Smooth muscle cell (in vitro differentiated cells): ENCODE measurements at regions not wholly inside any gene's neighbourhood (a gene's known extent, or its start where the extent isn't known, plus 50 kb on each side); places are given as distances from the start of the nearest gene placed in this dataset.
A peak's percentile ranks its signal among the peaks of the same experiment; 100 is the strongest.

Experiments
- DNase-seq: peaks from one replicate; lab custom pipeline; 2025; ENCODE audit not compliant: unreplicated experiment; lab: John Stamatoyannopoulos, UW
- H2AFZ ChIP-seq: fragments of 200-600 bp; sonication (generic); 2 replicates; pipeline ENCODE4 v1.6.0; 2016; ENCODE audit warnings: antibody characterized with exemption, low read depth, mild to moderate bottlenecking
- H3F3A ChIP-seq: fragments of 200-600 bp; sonication (generic); 2 replicates; pipeline ENCODE4 v1.6.0; 2017; ENCODE audit warnings: antibody characterized with exemption, low read depth
- H3K27ac ChIP-seq: fragments of 200-600 bp; sonication (generic); 2 replicates; pipeline ENCODE4 v1.5.1; 2016; ENCODE audit warnings: low read depth, mild to moderate bottlenecking
- H3K27me3 ChIP-seq: fragments of 200-600 bp; sonication (generic); 2 replicates; pipeline ENCODE4 v1.6.1; 2016; ENCODE audit warnings: low read depth, mild to moderate bottlenecking
- H3K36me3 ChIP-seq: fragments of 200-600 bp; sonication (generic); 2 replicates; pipeline ENCODE4 v1.5.1; 2016; ENCODE audit warnings: low read depth
- H3K4me1 ChIP-seq: fragments of 200-600 bp; sonication (generic); 2 replicates; pipeline ENCODE4 v1.5.1; 2016; ENCODE audit warnings: low read depth
- H3K4me2 ChIP-seq: fragments of 200-600 bp; sonication (generic); 2 replicates; pipeline ENCODE4 v1.6.0; 2016; ENCODE audit warnings: mild to moderate bottlenecking
- H3K4me3 ChIP-seq: fragments of 200-600 bp; sonication (generic); 2 replicates; pipeline ENCODE4 v1.5.1; 2016; ENCODE audit warnings: mild to moderate bottlenecking
- H3K79me2 ChIP-seq: fragments of 200-600 bp; sonication (generic); 2 replicates; pipeline ENCODE4 v1.6.0; 2016; ENCODE audit warnings: low read depth, mild to moderate bottlenecking
- H3K9ac ChIP-seq: fragments of 200-600 bp; sonication (generic); 2 replicates; pipeline ENCODE4 v1.6.0; 2016; ENCODE audit warnings: low read depth
- H3K9me3 ChIP-seq: fragments of 200-600 bp; sonication (generic); replicated peaks from 2 replicates; pipeline ENCODE4 v1.5.1; 2016; ENCODE audit warnings: low read depth
- H4K20me1 ChIP-seq: fragments of 200-600 bp; sonication (generic); 2 replicates; pipeline ENCODE4 v1.6.0; 2016; ENCODE audit warnings: low read depth
- WGBS: methylation state at CpG from one replicate; pipeline ENCODE4 v1.1.7; 2016; ENCODE audit warnings: low lambda C conversion rate; 5-methylcytosine and 5-hydroxymethylcytosine counted together
- TF ChIP-seq, protein P1 (sequence below): fragments of 200-600 bp; sonication (generic); IDR thresholded peaks from 2 replicates; pipeline ENCODE4 v1.5.1; 2017; ENCODE audit warnings: borderline replicate concordance, mild to moderate bottlenecking, antibody characterized with exemption; ENCODE audit not compliant: insufficient read depth, poor library complexity, severe bottlenecking

DNA sequence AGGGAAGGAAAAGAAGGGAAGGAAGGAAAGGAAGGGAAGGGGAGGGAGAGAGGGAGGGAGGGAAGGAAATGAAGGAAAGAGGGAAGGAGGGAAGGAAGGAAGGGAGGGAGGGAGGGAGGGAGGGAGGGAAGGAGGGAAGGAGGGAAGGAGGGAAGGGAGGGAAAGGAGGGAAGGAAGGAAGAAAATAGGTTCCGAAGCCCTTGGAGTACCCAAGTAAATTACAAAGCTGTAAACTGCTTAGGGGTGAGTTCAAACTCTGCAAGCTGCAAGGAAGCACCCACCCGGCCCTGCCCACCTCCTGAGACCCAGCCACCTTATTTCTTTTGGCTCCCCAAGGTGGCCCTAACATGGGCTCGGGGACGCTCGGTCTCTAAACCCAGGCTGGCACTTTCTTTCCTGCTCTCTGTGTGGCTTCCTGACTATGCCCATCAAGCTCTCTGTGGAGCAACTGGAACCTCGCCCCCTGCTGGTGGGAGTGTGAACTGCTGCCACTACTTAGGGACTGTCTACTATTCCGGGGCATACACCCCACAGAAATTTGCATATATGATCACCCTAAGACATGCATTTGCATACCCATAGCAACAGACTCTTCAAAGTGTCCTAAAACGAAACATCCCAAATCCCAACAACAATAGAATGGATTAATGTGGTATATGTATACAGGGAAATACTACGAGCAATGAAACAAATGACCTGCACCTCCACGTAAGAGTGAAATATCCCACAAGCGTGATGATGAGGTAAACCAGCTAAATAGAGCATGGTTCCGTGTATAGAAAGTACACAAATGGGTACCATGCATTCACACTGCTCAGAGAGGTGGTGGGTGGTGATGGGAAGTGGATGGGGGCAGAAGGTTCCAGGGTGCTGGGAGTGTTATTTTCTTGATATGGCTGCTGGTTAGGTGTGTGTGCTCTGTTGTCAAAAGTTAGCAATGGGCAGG is 151.7 kb upstream of the TBL1X start:
- TF ChIP-seq, protein P1, sequence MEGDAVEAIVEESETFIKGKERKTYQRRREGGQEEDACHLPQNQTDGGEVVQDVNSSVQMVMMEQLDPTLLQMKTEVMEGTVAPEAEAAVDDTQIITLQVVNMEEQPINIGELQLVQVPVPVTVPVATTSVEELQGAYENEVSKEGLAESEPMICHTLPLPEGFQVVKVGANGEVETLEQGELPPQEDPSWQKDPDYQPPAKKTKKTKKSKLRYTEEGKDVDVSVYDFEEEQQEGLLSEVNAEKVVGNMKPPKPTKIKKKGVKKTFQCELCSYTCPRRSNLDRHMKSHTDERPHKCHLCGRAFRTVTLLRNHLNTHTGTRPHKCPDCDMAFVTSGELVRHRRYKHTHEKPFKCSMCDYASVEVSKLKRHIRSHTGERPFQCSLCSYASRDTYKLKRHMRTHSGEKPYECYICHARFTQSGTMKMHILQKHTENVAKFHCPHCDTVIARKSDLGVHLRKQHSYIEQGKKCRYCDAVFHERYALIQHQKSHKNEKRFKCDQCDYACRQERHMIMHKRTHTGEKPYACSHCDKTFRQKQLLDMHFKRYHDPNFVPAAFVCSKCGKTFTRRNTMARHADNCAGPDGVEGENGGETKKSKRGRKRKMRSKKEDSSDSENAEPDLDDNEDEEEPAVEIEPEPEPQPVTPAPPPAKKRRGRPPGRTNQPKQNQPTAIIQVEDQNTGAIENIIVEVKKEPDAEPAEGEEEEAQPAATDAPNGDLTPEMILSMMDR: peak; percentile 55
- Histone ChIP-seq H3K4me2 (no peak overlapping the region), H4K20me1 (no peaks in the 10 kb centered on the region), H3K4me3 (no peak overlapping the region), H3F3A (no peaks in the 10 kb centered on the region), H3K27ac (no peak overlapping the region), H3K9me3 (no peaks in the 10 kb centered on the region), H3K9ac (no peak overlapping the region), H3K79me2 (no peaks in the 10 kb centered on the region), H3K27me3 (no peaks in the 10 kb centered on the region), H3K36me3 (no peaks in the 10 kb centered on the region), H2AFZ (no peak overlapping the region), H3K4me1 (no peaks in the 10 kb centered on the region)
- WGBS: 72% methylated on average over 11 of the region's 12 CpGs
- no peak for DNase-seq

DNA sequence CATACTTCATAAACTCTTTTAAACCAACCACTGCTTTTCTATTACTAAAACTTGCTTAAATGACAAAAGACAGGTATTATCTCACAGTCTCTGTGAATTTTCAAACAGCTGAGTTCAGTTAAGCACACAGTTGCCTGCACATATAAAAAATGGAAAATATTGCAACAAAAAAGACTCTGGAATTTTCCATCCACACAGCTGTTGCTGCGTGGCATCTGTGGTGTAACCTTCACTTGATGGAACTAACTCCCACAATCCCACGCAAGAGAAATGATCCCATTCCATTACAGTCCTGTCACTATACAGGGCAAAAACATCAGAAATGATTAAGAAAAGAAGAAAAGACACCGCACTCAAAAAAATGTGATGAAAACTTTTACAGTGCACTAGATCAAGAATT is 149.8 kb upstream of the TBL1X start:
- no peaks in the 10 kb centered on the region for H3F3A ChIP-seq
- DNase-seq: no peak
- no peaks in the 10 kb centered on the region for H4K20me1 ChIP-seq
- no peaks in the 10 kb centered on the region for H3K36me3 ChIP-seq
- H3K4me1 ChIP-seq: no peaks in the 10 kb centered on the region
- WGBS: 79% methylated on average over 3 of the region's 3 CpGs
- no peak overlapping the region for H2AFZ ChIP-seq
- H3K27me3 ChIP-seq: no peaks in the 10 kb centered on the region
- TF ChIP-seq, protein P1: no peak
- H3K9ac ChIP-seq: no peak overlapping the region
- H3K27ac ChIP-seq: no peak overlapping the region
- no peak overlapping the region for H3K4me3 ChIP-seq
- H3K4me2 ChIP-seq: no peak overlapping the region
- no peaks in the 10 kb centered on the region for H3K79me2 ChIP-seq
- no peaks in the 10 kb centered on the region for H3K9me3 ChIP-seq

DNA sequence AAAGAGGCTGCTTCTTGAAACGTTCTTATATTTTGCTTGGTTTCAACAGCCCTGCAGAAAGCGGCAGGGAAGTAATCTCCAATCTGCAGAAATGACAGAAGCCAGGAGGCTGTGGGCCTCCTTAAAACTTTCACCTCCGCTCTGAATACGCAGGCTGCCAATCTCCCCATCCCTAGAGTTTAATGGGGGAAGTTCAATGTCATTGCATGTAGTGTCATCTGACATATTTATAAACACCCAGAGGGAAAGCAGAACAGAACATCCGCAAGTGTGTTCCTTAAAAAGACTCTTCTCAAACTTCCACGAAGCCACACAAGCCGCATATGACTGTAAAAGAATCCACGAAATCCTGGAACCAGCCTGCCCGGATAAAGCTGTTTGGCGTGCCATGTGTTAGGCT is 148.8 kb upstream of the TBL1X start:
- no peaks in the 10 kb centered on the region for H3K27me3 ChIP-seq
- WGBS: 55% methylated on average over 10 of the region's 10 CpGs
- TF ChIP-seq, protein P1: no peak
- no peak for DNase-seq
- H2AFZ ChIP-seq: no peak overlapping the region
- H3K27ac ChIP-seq: no peak overlapping the region
- H3K4me3 ChIP-seq: no peak overlapping the region
- H3K79me2 ChIP-seq: no peaks in the 10 kb centered on the region
- no peaks in the 10 kb centered on the region for H3F3A ChIP-seq
- no peaks in the 10 kb centered on the region for H3K9me3 ChIP-seq
- H3K9ac ChIP-seq: no peak overlapping the region
- H3K4me2 ChIP-seq: no peak overlapping the region
- no peaks in the 10 kb centered on the region for H3K36me3 ChIP-seq
- no peaks in the 10 kb centered on the region for H3K4me1 ChIP-seq
- H4K20me1 ChIP-seq: no peaks in the 10 kb centered on the region

DNA sequence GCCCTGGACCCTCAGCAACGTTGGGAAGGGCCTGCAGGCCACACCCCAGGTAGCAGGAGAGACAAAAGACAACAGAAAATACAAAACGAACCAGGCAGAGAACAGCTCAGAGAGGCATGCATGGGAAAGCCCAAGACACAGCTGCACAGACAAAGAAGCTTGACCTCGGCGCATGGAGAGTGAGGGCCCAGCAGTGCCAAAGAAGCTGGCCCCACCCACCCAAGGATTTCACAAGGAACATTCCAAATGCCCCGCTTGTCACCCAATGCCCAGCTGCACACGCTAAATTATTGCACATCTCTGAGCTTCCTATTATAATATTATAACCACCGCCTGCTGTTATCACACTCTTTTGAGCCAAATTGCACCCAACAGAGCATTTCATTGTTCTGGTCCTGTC is 147.7 kb upstream of the TBL1X start:
- 74% methylated on average over 7 of the region's 7 CpGs for WGBS
- Histone ChIP-seq H3K4me1 (no peaks in the 10 kb centered on the region), H4K20me1 (no peaks in the 10 kb centered on the region), H3F3A (no peaks in the 10 kb centered on the region), H3K9me3 (no peaks in the 10 kb centered on the region), H3K79me2 (no peaks in the 10 kb centered on the region), H3K4me3 (no peak overlapping the region), H3K36me3 (no peaks in the 10 kb centered on the region), H3K27me3 (no peaks in the 10 kb centered on the region), H2AFZ (no peak overlapping the region), H3K27ac (no peak overlapping the region), H3K9ac (no peak overlapping the region), H3K4me2 (no peak overlapping the region)
- DNase-seq: no peak
- TF ChIP-seq, protein P1: no peak
